AG10803 (cell line): ENCODE measurements at regions not wholly inside any gene's neighbourhood (a gene's known extent, or its start where the extent isn't known, plus 50 kb on each side); places are given as distances from the start of the nearest gene placed in this dataset.

Experiments used
- DNase-seq: peaks from one replicate; pipeline ENCODE4 v3.0.0; 2010; ENCODE audit warnings: low read depth
- H3K4me3 ChIP-seq: 2 replicates; pipeline ENCODE4 v1.5.1; 2011; ENCODE audit warnings: mild to moderate bottlenecking, low read length, control low read depth
- CTCF ChIP-seq: conservative IDR thresholded peaks from 2 replicates; pipeline ENCODE4 v1.5.1; 2011; ENCODE audit warnings: mild to moderate bottlenecking, low read length, control low read depth, inconsistent platforms

- no peak overlapping the region for H3K4me3 ChIP-seq
- DNase-seq: no peak
- TF ChIP-seq CTCF: no peak
Measured at GRCh38 chr11:114864896-114865295, 186.6 kb downstream of the NXPE2 start.

DNA sequence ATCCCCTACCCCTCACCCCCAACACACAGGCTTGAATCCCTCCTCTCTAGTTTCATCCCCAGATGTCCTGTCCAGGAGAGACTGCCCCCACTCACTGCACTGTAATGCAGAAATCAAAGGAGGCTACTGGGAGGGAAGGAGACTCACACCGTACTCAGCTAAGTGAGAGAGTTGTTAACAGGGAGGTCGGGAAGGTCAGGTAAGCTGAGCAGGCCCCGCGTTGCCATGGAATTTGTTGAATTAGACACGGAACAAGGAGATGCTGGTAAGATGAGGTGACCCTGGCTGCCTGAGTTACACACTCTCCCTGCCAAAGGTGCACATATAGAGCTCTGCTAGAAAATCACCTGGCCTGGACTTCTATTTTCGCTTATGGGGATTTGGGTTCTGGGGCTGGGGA lies 197.9 kb downstream of the NXPE2 start:
- H3K4me3 ChIP-seq: no peak overlapping the region
- TF ChIP-seq CTCF: no peak
- no peak for DNase-seq

DNA sequence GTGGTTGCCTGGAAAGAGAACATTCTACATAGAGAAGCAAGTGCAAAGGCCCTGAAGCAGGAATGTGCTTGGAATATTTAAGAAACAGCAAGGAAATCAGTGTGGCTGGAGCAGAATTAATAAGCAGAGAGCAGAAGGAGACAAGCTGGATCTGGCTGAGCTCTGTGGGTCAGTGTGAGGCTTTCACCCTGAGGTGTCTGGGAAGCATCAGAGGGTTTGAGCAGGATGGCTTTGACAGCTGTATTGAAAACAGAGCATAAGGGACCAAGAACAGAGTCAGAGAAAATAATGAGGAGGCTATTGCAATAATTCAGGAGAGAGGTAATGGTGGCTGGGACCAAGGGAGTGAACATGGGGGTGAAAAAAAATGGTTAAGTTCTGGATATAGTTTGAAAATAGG lies 199.6 kb downstream of the NXPE2 start:
- DNase-seq: no peak
- no peak for TF ChIP-seq CTCF
- no peak overlapping the region for H3K4me3 ChIP-seq

DNA sequence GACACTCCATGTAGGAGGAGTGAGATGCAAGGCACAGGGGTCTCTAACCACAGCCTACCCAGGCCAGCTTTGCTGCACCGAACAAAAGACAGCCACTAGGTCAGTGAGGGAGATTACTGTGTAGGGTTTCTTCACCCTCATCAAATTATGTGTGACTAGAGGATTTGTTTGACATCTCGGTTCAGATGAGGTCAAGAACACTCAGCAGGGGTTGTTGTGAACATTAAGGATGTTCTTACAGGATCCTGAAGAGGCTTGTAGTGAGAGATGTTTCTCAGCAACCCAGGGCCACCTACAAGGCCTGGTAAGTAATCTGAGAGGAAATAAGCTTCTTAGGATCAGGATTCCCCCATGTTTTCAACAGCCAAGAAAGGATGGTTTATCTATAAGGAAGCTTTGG lies 202.1 kb downstream of the NXPE2 start:
- no peak overlapping the region for H3K4me3 ChIP-seq
- DNase-seq: no peak
- no peak for TF ChIP-seq CTCF

DNA sequence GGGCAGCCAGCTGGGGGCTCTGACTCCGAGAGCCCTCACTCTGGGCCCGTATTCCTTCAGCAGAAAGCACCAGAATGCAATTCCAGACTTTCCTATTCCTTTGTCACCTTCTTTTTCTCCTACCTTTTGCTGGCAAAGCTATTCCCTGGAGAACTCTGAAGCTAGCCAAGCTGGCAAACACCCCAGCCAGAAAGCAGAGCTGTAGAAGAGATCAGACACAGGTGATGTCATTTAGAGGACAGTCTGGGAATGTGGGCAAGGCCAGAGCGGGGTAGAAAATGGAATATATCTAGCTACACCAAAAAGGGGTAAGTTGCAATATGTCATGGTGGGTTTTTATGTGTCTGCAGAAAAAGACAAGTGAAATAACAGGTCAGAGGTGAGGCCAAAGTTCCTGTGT lies 205.1 kb downstream of the NXPE2 start:
- TF ChIP-seq CTCF: no peak
- no peak for DNase-seq

DNA sequence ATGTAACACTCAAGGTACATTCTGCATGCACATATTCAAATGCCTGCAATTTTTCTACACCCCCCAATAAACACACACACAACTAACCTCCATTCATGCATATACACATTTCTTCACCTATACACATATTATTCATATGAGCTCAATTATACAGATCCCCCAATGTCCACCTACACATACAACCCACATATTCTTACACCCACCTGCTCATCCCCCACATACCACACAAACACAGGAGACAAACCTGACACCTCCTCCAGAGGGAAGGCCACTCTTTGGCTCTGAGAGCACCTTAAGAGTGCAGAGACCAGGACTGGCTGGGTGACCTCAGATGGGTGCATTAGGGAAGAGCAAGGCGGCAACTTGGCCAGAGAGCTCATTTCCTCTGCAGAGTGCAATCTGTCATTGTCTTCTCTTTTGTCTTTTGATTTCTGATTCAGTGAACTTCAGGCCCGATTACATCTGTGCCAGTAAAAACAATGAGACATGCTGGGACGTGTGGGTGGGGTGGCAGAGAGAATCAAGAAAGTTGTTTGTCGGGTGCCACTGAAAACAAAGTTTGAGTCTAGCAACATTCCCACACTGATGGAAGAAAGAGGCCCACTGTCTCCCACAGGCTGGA lies 208.4 kb downstream of the NXPE2 start:
- no peak for TF ChIP-seq CTCF
- DNase-seq: no peak
- no peak overlapping the region for H3K4me3 ChIP-seq

More for the DNA sequence above, 205.1 kb downstream of the NXPE2 start:
- H3K4me3 ChIP-seq: no peak overlapping the region

- H3K4me3 ChIP-seq: no peak overlapping the region
- no peak for TF ChIP-seq CTCF
- no peak for DNase-seq
Measured at GRCh38 chr11:114889594-114890011, 211.3 kb downstream of the NXPE2 start.
